ENCODE measurements at regions not wholly inside any gene's neighbourhood (a gene's known extent, or its start where the extent isn't known, plus 50 kb on each side); places are given as distances from the start of the nearest gene placed in this dataset.
"Not testable (repeated sequence)": the region's sequence is repeated elsewhere in the genome, so short reads cannot be mapped to it uniquely, and the experiment has no call there.

DNA sequence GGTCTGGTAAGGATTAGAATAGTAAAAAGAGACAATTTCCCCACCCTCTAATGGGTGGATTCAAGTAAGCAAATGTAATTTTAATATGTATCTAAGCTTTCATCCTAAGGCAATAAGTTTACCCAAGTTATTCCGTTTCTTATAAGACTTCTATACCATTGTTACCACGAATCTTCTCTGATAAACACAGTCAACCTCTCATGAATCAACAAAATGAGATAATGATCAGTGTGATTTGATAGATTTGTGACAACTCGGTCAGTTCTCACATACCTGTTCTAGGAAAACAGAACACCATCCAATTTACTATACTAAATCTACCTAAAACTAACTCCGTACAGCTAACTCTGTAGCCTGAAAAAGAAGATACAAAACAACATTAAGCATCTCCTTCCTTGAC is 342.1 kb downstream of the TBL1XR1 start:
- no peaks in the 10 kb centered on the region for H3K27me3 ChIP-seq (ENCODE audit: control insufficient read depth, insufficient read depth, low read length)
- H3K4me3 ChIP-seq (ENCODE audit: low read length): no peak overlapping the region
- no peaks in the 10 kb centered on the region for H3K36me3 ChIP-seq (ENCODE audit: control insufficient read depth, insufficient read depth, low read length)
- no peak overlapping the region for H3K27ac ChIP-seq (ENCODE audit: low read depth, low read length)
- no peaks in the 10 kb centered on the region for H3K4me1 ChIP-seq (ENCODE audit: control insufficient read depth, insufficient read depth, low read length)
- no peak overlapping the region for H3K9ac ChIP-seq (ENCODE audit: low read length)

DNA sequence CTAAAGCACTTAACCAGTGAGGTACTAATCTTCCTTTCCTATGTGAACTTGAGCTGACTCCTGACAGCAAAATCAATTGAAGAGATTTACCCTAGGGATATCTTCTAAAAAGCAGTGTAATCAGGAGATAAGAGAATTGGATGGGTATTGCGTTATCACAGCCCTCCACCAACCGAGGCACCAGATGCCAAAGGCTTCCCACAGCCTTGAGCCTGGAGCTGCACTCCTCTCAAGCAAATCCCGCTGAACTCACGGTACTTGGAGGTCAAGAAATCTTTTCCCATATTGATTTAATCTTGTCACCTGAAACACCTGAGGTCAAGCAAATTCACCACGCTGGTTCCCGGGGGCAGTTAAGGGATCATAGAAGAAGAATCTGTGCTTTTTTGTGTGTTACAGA is 346.8 kb downstream of the TBL1XR1 start:
- Histone ChIP-seq H3K4me3 (ENCODE audit: low read length) (no peak overlapping the region), H3K27ac (ENCODE audit: low read depth, low read length) (no peak overlapping the region), H3K36me3 (ENCODE audit: control insufficient read depth, insufficient read depth, low read length) (no peaks in the 10 kb centered on the region), H3K27me3 (ENCODE audit: control insufficient read depth, insufficient read depth, low read length) (no peaks in the 10 kb centered on the region), H3K9ac (ENCODE audit: low read length) (no peak overlapping the region), H3K4me1 (ENCODE audit: control insufficient read depth, insufficient read depth, low read length) (no peaks in the 10 kb centered on the region)

DNA sequence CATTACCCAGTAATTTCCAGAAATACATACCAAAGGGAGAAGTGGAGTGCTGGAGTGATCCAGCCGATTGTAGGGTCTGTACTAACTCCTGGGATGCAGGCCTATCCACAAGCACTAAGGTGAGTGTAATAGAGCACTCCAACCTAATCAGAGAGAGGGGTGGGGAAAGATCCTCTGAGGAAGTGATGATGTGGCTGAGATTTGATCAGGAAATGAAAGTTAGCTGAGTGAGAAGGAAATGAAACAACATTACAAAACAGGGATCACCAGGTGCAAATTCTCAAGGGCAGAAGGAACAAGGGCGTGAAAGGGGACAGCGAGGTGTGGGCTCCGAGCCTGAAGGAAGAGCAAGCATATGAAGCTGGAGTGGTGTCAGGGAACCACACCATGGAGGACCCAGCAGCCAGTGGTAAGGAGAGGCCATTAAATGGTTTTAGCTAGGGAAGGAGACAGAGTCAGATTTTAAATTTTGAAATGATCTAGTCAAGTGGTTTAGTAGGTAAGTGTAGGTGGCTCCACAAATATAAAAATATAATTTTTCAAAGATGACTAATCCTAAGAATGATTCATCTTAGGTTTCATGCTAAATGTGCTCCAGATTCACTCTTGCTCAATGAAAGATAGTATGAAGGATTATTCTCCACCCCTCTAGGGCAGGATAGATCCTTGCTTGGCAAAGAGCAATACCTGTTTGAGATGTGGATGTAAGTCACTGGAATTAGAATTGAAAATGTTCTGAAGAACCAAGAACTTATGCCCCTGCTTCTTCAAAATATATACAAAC is 348.7 kb downstream of the TBL1XR1 start:
- H3K36me3 ChIP-seq (ENCODE audit: control insufficient read depth, insufficient read depth, low read length): no peaks in the 10 kb centered on the region
- no peak overlapping the region for H3K9ac ChIP-seq (ENCODE audit: low read length)
- H3K4me1 ChIP-seq (ENCODE audit: control insufficient read depth, insufficient read depth, low read length): no peaks in the 10 kb centered on the region
- H3K27me3 ChIP-seq (ENCODE audit: control insufficient read depth, insufficient read depth, low read length): no peaks in the 10 kb centered on the region
- no peak overlapping the region for H3K27ac ChIP-seq (ENCODE audit: low read depth, low read length)
- no peak overlapping the region for H3K4me3 ChIP-seq (ENCODE audit: low read length)

DNA sequence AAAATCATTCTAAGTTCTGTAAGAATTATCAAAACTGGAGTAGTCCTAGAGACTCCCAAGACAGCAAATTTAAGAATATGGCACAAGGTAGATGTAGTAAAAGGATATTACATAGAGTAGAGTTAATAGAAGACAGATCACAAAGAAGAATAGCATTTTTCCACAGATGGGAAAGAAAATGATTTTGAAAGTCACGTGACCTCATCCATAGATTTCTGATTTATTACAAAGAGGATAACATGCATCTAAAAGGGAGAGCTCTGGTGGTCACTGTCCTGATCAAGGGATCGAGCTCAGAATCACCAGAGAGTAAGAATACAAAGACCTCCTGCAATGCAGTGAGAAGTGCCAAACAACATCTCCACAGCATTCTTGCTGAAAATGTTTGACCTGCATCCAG is 354.4 kb downstream of the TBL1XR1 start:
- H3K9ac ChIP-seq (ENCODE audit: low read length): no peak overlapping the region
- no peak overlapping the region for H3K27ac ChIP-seq (ENCODE audit: low read depth, low read length)
- no peaks in the 10 kb centered on the region for H3K36me3 ChIP-seq (ENCODE audit: control insufficient read depth, insufficient read depth, low read length)
- H3K4me1 ChIP-seq (ENCODE audit: control insufficient read depth, insufficient read depth, low read length): no peaks in the 10 kb centered on the region
- no peaks in the 10 kb centered on the region for H3K27me3 ChIP-seq (ENCODE audit: control insufficient read depth, insufficient read depth, low read length)
- no peak overlapping the region for H3K4me3 ChIP-seq (ENCODE audit: low read length)

DNA sequence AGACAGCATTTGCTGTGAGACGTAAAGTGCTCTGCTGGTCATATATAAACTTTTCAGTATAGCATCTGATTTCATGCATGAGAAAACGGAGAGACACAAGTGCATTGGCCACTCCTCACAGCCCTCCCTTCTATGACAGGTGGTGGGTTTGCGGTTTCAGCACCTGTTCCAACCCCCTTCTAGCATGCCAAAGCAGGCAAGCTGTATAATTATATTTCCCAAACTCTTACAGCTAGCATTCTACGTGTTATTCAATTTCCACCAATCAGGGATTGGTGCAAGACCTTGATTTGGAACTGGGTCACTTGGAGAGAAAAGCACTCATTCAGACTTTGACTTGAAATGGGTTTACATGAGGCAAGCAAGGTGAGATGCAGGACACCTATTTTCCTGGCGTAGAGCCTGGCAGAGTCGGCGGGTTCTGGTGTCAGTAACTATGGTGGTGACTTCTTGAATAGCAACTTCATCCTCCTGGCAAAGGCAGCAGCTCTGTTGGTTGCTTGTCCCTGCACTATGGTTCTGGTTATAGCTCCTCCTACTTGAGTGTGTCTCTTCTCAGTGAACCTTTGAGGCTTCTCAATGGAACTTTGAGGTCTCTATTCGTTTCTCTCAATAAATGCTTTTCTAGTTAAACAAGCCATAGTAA is 356.5 kb downstream of the TBL1XR1 start:
- Histone ChIP-seq H3K27ac (ENCODE audit: low read depth, low read length) (no peak overlapping the region), H3K36me3 (ENCODE audit: control insufficient read depth, insufficient read depth, low read length) (no peaks in the 10 kb centered on the region), H3K4me3 (ENCODE audit: low read length) (no peak overlapping the region), H3K27me3 (ENCODE audit: control insufficient read depth, insufficient read depth, low read length) (no peaks in the 10 kb centered on the region), H3K9ac (ENCODE audit: low read length) (no peak overlapping the region), H3K4me1 (ENCODE audit: control insufficient read depth, insufficient read depth, low read length) (no peaks in the 10 kb centered on the region)

DNA sequence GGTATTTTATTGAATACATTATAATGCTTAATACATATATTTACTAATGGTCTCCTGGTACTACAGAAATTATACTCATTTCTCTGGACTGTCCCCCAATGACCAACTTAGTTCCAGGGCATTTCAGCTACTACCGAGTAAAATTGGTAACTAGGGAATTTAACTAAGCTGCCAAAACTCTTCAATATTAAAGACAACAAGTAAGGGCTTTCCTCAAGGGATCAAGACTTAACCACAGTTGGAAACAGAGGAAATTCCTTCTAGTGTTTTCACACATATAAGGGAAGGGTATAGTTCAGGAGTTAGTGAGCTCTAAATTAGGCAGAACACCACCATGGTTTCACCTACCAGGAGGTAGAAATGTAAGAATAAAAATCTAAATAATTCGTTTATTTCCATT is 357.4 kb downstream of the TBL1XR1 start:
- Histone ChIP-seq H3K4me3 (ENCODE audit: low read length) (no peak overlapping the region), H3K36me3 (ENCODE audit: control insufficient read depth, insufficient read depth, low read length) (no peaks in the 10 kb centered on the region), H3K9ac (ENCODE audit: low read length) (no peak overlapping the region), H3K4me1 (ENCODE audit: control insufficient read depth, insufficient read depth, low read length) (no peaks in the 10 kb centered on the region), H3K27ac (ENCODE audit: low read depth, low read length) (no peak overlapping the region), H3K27me3 (ENCODE audit: control insufficient read depth, insufficient read depth, low read length) (no peaks in the 10 kb centered on the region)

DNA sequence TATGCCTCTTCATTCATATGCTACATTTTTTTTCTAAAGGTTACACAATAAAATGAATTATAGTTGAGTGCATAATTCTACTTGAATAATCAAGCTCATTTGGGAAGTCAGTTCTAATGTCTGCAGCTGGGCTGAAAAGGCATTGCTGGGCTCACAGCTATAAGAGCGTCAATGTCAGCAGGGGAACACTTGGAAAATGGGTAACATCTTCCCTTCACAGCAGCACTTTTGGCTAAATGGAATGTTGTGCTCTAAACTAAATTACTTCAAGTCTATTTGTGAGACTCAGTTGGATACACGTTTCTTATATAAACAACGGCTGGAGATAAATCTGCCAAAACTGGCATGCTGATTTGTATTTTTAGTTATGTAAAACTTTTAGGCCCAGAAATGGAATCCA is 357.8 kb downstream of the TBL1XR1 start:
- Histone ChIP-seq H3K4me1 (ENCODE audit: control insufficient read depth, insufficient read depth, low read length) (no peaks in the 10 kb centered on the region), H3K9ac (ENCODE audit: low read length) (no peak overlapping the region), H3K27me3 (ENCODE audit: control insufficient read depth, insufficient read depth, low read length) (no peaks in the 10 kb centered on the region), H3K36me3 (ENCODE audit: control insufficient read depth, insufficient read depth, low read length) (no peaks in the 10 kb centered on the region), H3K4me3 (ENCODE audit: low read length) (no peak overlapping the region), H3K27ac (ENCODE audit: low read depth, low read length) (no peak overlapping the region)

DNA sequence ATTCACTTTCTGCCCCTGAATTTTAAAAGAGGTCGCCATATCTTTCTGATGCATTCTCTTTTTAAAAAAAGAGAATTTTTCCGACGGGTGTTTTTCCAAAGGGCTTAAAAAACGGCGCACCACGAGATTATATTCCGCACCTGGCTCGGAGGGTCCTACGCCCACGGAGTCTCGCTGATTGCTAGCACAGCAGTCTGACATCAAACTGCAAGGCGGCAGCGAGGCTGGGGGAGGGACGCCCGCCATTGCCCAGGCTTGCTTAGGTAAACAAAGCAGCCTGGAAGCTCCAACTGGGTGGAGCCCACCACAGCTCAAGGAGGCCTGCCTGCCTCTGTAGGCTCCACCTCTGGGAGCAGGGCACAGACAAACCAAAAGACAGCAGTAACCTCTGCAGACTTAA is 370.0 kb downstream of the TBL1XR1 start:
- not testable (repeated sequence) for H3K36me3 ChIP-seq (ENCODE audit: control insufficient read depth, insufficient read depth, low read length); H3K27me3 ChIP-seq (ENCODE audit: control insufficient read depth, insufficient read depth, low read length); H3K4me1 ChIP-seq (ENCODE audit: control insufficient read depth, insufficient read depth, low read length); H3K9ac ChIP-seq (ENCODE audit: low read length); H3K4me3 ChIP-seq (ENCODE audit: low read length); H3K27ac ChIP-seq (ENCODE audit: low read depth, low read length)

DNA sequence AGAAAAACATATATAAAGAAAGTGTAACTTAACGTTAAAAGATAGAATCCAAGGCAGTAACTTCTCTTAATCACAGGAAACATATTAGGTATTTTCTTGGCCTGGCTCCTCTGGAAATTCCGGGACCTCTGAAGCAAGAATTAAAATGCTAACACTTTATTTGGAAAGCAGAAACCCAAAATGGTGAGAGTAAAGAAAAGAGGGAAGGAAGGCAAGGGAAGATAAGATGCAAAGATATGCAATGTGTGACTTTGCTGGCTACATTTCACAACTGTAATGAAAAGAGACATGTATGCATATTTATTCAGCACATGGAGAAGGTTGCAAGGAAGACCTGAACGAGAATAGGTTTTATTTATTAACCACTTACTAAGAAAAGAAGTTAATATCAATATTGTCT is 372.5 kb downstream of the TBL1XR1 start:
- no peak overlapping the region for H3K9ac ChIP-seq (ENCODE audit: low read length)
- H3K27ac ChIP-seq (ENCODE audit: low read depth, low read length): no peak overlapping the region
- H3K4me1 ChIP-seq (ENCODE audit: control insufficient read depth, insufficient read depth, low read length): no peaks in the 10 kb centered on the region
- no peak overlapping the region for H3K4me3 ChIP-seq (ENCODE audit: low read length)
- no peaks in the 10 kb centered on the region for H3K27me3 ChIP-seq (ENCODE audit: control insufficient read depth, insufficient read depth, low read length)
- no peaks in the 10 kb centered on the region for H3K36me3 ChIP-seq (ENCODE audit: control insufficient read depth, insufficient read depth, low read length)

DNA sequence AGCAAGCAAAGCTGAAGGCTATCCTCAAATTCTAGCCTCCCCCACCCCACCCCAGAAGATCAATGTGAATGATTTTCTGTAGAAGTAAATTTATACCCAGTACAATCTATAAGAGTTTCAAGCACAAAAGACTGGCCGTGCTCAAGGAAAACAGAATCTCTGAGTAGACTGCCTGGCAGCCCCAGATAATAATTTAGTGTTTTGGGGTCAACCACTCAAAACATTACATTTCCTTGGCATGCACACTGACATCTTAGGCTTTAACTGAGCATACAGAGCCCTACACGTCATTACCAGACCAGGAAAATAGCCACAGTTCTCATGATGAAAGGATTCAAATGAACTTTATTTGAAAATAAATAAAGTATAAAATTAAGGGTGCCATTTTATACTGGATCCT is 376.5 kb downstream of the TBL1XR1 start:
- no peak overlapping the region for H3K27ac ChIP-seq (ENCODE audit: low read depth, low read length)
- no peaks in the 10 kb centered on the region for H3K36me3 ChIP-seq (ENCODE audit: control insufficient read depth, insufficient read depth, low read length)
- H3K9ac ChIP-seq (ENCODE audit: low read length): no peak overlapping the region
- no peaks in the 10 kb centered on the region for H3K27me3 ChIP-seq (ENCODE audit: control insufficient read depth, insufficient read depth, low read length)
- no peak overlapping the region for H3K4me3 ChIP-seq (ENCODE audit: low read length)
- H3K4me1 ChIP-seq (ENCODE audit: control insufficient read depth, insufficient read depth, low read length): no peaks in the 10 kb centered on the region

DNA sequence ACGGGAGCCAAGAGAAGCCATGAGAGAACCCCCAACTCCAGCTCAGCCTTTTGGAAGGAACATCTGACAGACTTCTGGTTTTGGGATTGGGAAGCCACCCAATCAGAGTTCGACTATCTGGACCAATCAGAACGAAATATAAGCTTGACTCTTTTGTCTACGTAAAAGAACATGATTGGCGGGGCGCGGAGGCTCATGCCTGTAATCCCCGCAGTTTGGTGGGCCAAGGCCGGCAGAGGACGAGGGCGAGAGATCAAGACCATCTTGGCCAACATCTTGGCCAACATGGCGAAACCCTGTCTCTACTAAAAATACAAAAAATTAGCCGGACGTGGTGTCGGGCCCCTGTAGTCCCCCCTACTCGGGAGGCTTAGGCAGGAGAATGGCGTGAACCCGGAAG is 380.3 kb downstream of the TBL1XR1 start:
- H3K4me1 ChIP-seq (ENCODE audit: control insufficient read depth, insufficient read depth, low read length): no peaks in the 10 kb centered on the region
- no peaks in the 10 kb centered on the region for H3K36me3 ChIP-seq (ENCODE audit: control insufficient read depth, insufficient read depth, low read length)
- no peak overlapping the region for H3K9ac ChIP-seq (ENCODE audit: low read length)
- H3K27me3 ChIP-seq (ENCODE audit: control insufficient read depth, insufficient read depth, low read length): no peaks in the 10 kb centered on the region
- H3K4me3 ChIP-seq (ENCODE audit: low read length): no peak overlapping the region
- H3K27ac ChIP-seq (ENCODE audit: low read depth, low read length): no peak overlapping the region

DNA sequence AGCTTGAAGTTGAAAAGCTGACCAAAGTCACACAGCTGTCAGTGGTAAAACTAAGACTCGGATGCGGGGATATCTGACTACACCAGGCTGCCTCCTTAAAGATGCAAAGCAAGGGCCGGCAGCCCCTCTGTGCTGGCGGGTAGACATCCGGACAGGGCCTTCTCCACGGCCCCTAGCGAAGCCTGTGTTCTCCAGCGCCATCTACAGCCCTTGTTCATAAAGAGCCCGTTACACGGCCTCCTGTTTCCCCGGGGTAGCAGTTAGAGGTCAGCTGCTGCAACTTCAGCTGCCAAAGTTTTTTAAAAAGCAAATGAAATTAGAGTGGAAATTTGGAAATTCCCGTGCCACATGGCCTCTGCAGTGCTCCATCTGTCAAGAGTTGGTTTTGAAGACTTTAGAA is 383.0 kb downstream of the TBL1XR1 start:
- Histone ChIP-seq H3K9ac (ENCODE audit: low read length) (no peak overlapping the region), H3K27ac (ENCODE audit: low read depth, low read length) (no peak overlapping the region), H3K36me3 (ENCODE audit: control insufficient read depth, insufficient read depth, low read length) (no peaks in the 10 kb centered on the region), H3K4me1 (ENCODE audit: control insufficient read depth, insufficient read depth, low read length) (no peaks in the 10 kb centered on the region), H3K4me3 (ENCODE audit: low read length) (no peak overlapping the region), H3K27me3 (ENCODE audit: control insufficient read depth, insufficient read depth, low read length) (no peaks in the 10 kb centered on the region)

DNA sequence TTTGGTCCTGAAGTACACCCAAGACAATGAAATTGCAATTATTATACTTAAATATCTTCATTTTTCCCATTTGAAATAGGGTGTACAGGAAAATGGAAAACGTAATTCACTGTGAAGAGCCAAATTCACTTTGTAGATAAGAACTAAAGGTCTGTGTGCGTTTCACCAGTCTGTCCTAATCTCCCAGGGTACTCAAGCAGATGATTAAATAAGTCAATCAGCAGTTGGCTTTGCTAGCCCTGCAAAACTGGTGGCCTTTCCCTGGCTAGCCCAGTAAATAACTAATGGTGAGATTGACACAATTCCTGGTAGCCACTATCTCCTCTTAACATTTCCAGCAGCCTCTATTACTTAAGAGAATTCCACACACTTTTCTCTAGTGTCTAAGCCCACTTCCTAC is 389.3 kb downstream of the TBL1XR1 start:
- no peaks in the 10 kb centered on the region for H3K4me1 ChIP-seq (ENCODE audit: control insufficient read depth, insufficient read depth, low read length)
- no peaks in the 10 kb centered on the region for H3K27me3 ChIP-seq (ENCODE audit: control insufficient read depth, insufficient read depth, low read length)

More for the DNA sequence above, 389.3 kb downstream of the TBL1XR1 start:
- Histone ChIP-seq H3K9ac (ENCODE audit: low read length) (no peak overlapping the region), H3K36me3 (ENCODE audit: control insufficient read depth, insufficient read depth, low read length) (no peaks in the 10 kb centered on the region), H3K27ac (ENCODE audit: low read depth, low read length) (no peak overlapping the region), H3K4me3 (ENCODE audit: low read length) (no peak overlapping the region)

All from rectal smooth muscle tissue (tissue), 1 donor.